HG02852 (cell line): ENCODE measurements at regions not wholly inside any gene's neighbourhood (a gene's known extent, or its start where the extent isn't known, plus 50 kb on each side); places are given as distances from the start of the nearest gene placed in this dataset.

ENCODE experiments used
- ATAC-seq: cut with Tn5 transposase; IDR thresholded peaks from one replicate; pipeline ENCODE4 v1.9.1; 2021; ENCODE audit warnings: mild to moderate bottlenecking, moderate library complexity; ENCODE audit not compliant: unreplicated experiment

- no peak for ATAC-seq
Observed at GRCh38 chr7:24469118-24469517, 104.1 kb upstream of the PALS2 start.

GRCh38 chr7:24472093-24472492, 101.2 kb upstream of the PALS2 start:
- no peak for ATAC-seq

GRCh38 chr7:24475166-24475961, 97.9 kb upstream of the PALS2 start:
- ATAC-seq = no peak

DNA sequence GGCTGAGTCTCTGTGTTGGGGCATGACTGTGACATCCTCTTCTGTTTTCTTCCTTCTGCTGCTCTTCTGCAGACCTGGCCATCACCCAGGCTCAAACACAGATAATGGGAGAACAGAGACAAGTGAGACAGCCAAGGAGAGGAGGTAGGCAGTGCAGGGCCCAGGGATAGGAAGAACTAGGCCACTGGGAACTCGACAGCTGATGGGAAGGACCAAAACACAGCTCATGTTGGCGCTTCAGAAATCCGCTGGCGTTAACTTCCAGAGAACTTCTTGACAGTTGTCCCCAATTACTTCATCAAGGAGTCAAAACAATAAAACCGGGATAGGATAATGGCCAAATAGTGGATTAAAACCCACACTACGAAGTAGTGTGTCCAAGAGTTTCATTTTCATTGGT, 97.0 kb upstream of the PALS2 start:
- no peak for ATAC-seq

GRCh38 chr7:24477398-24478136, 95.7 kb upstream of the PALS2 start:
- ATAC-seq = no peak

GRCh38 chr7:24478137-24478655, 95.1 kb upstream of the PALS2 start:
- ATAC-seq = no peak

GRCh38 chr7:24480501-24480900, 92.8 kb upstream of the PALS2 start:
- no peak for ATAC-seq

DNA sequence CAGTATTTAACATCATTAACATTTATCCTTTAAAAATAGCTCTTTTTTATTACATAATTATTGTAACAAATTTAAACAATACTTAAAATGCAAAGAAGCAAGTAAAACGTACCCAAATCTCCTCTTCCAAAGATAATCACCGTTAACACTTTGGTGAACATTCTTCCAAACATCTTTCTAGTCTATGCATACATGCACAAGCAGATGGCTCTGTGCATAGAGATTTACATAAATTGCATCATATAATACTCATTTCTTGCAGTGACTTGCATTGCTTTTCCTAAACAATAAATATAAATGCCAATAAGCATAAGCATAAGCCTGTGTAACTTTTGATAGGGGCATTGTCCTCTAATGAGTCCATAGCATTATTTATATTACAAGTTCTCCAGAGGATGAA, 89.4 kb upstream of the PALS2 start:
- no peak for ATAC-seq

- ATAC-seq = no peak
Observed at GRCh38 chr7:24492576-24492975, 80.7 kb upstream of the PALS2 start.

DNA sequence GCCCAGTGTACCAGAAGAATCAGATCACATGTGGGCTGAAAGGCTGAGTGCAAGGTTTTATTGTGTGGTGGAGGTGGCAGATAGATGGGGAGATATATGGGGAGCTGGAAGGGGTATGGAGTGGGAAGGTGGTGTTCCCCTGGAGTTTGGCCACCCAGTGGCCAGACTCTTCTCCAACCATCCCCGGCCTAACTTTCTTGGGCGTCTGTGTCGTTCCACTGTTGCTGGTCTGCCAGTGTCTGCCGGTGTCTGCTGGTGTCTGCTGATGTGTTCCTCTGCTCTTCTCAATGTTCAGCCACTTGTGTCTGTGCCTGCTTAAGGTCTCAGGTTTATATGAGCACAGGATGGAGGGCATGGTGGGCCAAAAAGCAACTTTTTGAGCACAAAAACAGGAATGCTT, 78.4 kb upstream of the PALS2 start:
- ATAC-seq = no peak

DNA sequence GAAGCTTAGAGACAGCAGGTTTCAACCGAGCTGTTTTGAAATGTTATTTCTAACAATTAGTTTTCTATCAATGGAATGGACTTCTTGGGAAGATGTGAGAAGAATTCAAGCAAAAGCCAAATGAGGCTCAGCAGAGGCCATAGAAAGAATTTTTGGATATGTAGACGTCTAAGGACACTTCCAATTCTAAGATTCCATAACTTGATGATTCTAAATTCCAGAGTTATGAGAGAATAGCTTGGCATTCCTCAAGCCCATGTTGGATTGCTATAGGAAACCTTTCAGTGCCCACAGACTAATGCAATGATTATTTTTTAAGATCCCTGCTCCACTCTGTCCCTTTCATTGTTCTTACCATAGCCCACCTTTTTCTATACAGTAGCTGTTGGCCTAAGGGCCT, 77.2 kb upstream of the PALS2 start:
- ATAC-seq = no peak

DNA sequence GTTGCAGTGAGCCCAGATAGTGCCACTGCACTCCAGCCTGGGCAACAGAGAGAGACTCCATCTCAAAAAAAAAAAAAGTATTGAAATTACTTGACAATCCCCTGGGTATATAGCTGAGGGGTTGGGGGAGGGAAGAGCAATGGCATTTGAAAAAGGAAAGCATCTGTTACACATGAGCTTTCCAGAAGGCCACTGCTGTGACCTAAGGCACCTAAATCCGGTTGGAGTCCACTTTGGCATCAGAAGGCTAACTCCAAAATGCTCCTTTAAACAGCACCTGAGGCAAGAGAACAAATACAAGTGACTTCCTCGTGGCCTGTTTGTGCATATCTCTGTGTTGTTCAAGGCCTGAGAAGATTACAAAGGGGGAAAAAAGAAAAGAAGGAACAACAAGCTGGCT, 74.8 kb upstream of the PALS2 start:
- no peak for ATAC-seq

DNA sequence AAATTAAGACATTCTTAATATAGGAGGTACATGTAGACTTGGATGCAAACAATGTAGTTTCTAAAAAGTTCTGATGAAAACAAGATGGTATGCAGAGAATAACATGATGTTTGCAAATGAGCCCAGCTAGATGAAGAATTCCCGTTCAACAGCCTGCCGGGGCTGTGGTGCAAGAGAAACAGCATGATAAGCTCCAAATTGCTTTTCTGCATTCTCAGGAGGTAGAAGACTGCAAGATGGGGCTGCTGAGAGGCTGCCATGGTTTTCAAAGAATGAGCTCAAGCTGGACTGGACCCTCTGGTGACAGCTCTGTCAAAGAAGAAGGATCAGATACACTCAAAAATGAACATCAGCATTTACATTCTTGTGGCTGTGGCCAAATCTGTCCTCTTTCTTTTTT, 73.4 kb upstream of the PALS2 start:
- no peak for ATAC-seq

DNA sequence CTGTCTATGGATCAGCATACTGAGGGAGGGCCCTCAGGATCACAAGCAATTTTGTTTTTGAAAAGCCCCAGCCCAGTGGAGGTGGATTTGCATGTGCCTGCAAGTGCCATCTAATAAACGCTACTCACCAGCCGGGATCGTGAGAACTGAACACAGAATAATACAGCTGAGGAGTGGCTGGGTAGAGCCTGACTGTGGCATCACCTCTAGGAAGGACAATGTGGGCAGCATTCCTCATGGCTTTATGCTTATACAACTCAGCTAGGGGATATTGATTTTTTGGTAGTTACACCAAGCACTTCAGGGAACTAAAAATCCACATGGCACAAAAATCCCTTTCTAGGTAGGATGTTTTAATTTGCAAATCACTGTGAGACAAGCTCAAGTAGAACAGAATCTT, 72.7 kb upstream of the PALS2 start:
- ATAC-seq = no peak

DNA sequence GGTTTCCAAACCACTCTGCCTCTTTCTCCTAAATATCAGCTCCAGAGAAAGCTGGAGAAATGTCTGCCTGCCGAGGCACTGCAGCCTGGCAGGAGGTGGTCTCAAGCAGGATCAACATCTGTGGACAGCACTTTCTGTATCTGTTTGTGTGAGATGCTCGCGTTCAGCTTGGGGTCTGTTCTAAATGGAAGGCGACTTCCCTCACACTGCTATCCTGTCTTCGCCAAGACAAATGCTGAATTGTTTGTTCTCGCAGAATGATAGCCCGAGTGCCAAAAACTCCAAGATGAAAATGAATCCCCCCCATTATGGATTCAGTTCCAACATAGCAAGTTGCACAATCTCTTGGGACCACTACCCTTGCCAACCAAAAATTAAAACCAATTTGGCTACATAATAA, 72.2 kb upstream of the PALS2 start:
- ATAC-seq = no peak

- ATAC-seq = no peak
Observed at GRCh38 chr7:24501443-24502134, 71.7 kb upstream of the PALS2 start.

GRCh38 chr7:24502135-24502488, 71.1 kb upstream of the PALS2 start:
- no peak for ATAC-seq

DNA sequence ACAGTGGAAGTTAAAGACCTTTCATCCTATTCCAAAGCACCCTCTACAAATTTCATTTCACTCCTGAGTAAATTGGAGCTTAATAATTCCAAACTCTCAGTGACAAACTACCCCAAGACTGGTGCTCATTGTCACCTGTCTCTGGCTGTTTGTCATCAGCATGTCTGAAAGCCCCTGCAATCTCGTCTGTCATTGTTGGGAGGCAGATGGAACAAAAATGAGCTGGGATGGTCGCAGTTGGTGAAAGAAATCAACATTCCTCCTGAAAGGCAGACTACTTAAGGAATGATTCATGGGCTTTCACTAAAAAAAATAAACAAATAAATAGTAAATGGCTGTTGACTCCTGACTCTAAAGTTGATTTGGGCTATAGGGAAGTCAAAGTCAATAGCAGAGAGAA, 69.7 kb upstream of the PALS2 start:
- ATAC-seq = no peak

GRCh38 chr7:24504040-24504439, 69.2 kb upstream of the PALS2 start:
- no peak for ATAC-seq

DNA sequence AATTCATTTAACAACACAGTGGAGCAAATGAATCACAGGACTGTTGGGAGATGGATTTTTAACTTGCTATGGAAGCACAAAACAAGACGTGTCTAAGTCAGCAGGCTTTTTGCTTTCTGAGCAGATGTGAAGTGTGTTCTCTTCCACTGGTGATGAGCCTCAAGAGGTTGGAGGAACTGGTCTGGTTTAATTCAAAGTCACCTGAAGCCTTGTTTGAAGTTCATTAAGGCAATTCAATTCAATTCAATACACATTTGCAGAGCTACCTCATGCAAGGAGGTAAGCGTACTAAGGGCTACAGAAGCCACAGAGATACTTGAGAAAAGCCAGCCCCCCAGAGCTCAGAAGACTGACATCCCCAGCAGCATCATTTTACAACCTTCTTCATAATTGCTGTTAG, 68.4 kb upstream of the PALS2 start:
- ATAC-seq = no peak

- no peak for ATAC-seq
Observed at GRCh38 chr7:24505968-24506367, 67.3 kb upstream of the PALS2 start.

DNA sequence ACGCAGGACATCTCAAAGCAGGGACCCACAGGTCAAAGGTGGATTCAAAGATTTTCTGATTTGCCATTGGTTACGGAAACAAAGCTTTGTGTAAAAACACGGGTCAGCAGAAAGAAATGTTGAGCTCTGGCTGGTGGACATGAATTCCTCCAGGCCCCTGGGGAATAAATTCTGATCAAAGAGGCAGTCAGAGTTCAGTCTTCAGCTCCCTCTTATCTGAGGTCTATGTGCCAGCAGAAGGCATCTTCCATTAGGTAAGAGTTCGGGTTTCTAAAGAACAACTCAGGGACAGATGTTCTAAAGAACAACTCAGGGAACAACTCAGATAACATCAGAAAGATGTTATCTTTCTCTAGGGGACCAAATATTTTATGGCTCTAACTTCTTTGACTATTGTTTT, 64.9 kb upstream of the PALS2 start:
- ATAC-seq = no peak
